ENCODE measurements at regions not wholly inside any gene's neighbourhood (a gene's known extent, or its start where the extent isn't known, plus 50 kb on each side); places are given as distances from the start of the nearest gene placed in this dataset.

DNA sequence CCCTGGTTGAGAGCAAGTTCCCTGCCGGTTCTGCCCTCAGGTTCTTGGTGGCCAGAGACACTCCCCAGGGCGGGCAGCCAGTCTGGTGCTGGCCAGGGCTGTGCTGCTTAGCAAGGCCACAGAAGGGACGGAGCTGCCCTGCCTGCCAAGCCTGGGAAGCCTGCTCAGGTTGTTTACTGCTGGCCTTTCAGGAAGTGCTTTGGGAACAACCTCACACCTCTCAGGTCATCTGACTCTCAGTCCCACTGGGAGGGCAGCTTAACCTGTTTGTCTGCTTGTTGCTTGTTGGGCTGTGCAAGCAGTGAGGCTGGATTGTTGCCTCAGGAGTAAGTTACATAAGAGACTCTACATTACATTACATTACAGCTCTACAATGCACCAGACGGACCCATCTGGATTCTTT lies 75.8 kb upstream of the AFDN start (continued):
- no peak for TF ChIP-seq CREB1 (IDR thresholded peaks at IDR 0.05)
- no peak for TF ChIP-seq CREB1 (CRISPR knock-in tag; IDR thresholded peaks at IDR 0.05)
- TF ChIP-seq ZNF253 (CRISPR knock-in tag; IDR thresholded peaks at IDR 0.05; ENCODE audit: borderline replicate concordance): no peak
- TF ChIP-seq FOXP1 (IDR thresholded peaks at IDR 0.05): no peak
- TF ChIP-seq FOXP1 (CRISPR knock-in tag; IDR thresholded peaks at IDR 0.05): peak; percentile 87
- 0 out of 2 replicates have a peak, but pooled peaks have one; percentile 33 for TF ChIP-seq ZNF432 (CRISPR knock-in tag; IDR thresholded peaks at IDR 0.05; ENCODE audit: borderline replicate concordance)
- no peak for TF ChIP-seq ZNF335 (CRISPR knock-in tag; IDR thresholded peaks at IDR 0.05)
- TF ChIP-seq SALL1 (CRISPR knock-in tag; IDR thresholded peaks at IDR 0.05): peak; percentile 74
- TF ChIP-seq MEF2D (CRISPR knock-in tag; IDR thresholded peaks at IDR 0.05): peak; percentile 58; the same call in 1 of the 2 replicates
- TF ChIP-seq, protein P1, sequence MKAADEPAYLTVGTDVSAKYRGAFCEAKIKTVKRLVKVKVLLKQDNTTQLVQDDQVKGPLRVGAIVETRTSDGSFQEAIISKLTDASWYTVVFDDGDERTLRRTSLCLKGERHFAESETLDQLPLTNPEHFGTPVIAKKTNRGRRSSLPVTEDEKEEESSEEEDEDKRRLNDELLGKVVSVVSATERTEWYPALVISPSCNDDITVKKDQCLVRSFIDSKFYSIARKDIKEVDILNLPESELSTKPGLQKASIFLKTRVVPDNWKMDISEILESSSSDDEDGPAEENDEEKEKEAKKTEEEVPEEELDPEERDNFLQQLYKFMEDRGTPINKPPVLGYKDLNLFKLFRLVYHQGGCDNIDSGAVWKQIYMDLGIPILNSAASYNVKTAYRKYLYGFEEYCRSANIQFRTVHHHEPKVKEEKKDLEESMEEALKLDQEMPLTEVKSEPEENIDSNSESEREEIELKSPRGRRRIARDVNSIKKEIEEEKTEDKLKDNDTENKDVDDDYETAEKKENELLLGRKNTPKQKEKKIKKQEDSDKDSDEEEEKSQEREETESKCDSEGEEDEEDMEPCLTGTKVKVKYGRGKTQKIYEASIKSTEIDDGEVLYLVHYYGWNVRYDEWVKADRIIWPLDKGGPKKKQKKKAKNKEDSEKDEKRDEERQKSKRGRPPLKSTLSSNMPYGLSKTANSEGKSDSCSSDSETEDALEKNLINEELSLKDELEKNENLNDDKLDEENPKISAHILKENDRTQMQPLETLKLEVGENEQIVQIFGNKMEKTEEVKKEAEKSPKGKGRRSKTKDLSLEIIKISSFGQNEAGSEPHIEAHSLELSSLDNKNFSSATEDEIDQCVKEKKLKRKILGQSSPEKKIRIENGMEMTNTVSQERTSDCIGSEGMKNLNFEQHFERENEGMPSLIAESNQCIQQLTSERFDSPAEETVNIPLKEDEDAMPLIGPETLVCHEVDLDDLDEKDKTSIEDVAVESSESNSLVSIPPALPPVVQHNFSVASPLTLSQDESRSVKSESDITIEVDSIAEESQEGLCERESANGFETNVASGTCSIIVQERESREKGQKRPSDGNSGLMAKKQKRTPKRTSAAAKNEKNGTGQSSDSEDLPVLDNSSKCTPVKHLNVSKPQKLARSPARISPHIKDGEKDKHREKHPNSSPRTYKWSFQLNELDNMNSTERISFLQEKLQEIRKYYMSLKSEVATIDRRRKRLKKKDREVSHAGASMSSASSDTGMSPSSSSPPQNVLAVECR (CRISPR knock-in tag; IDR thresholded peaks at IDR 0.05; ENCODE audit: borderline replicate concordance): no peak; the same call in 1 of the 2 replicates
- TF ChIP-seq ZFP82 (CRISPR knock-in tag; IDR thresholded peaks at IDR 0.05; ENCODE audit: borderline replicate concordance): no peak
- no peak for TF ChIP-seq PAX8 (CRISPR knock-in tag; IDR thresholded peaks at IDR 0.05; ENCODE audit: borderline replicate concordance)
- no peak for TF ChIP-seq ZNF20 (CRISPR knock-in tag; IDR thresholded peaks at IDR 0.05)
- TF ChIP-seq ZSCAN21 (CRISPR knock-in tag; IDR thresholded peaks at IDR 0.05; ENCODE audit: borderline replicate concordance): peak; percentile 75; the same call in 1 of the 2 replicates
- TF ChIP-seq FOXM1 (CRISPR knock-in tag; IDR thresholded peaks at IDR 0.05): no peak
- TF ChIP-seq ZNF547 (CRISPR knock-in tag; IDR thresholded peaks at IDR 0.05): no peak
- TF ChIP-seq HNF4A (CRISPR knock-in tag; IDR thresholded peaks at IDR 0.05): peak; percentile 35; the same call in 1 of the 2 replicates
- 0 out of 2 replicates have a peak, but pooled peaks have one; percentile 61 for TF ChIP-seq ZNF772 (CRISPR knock-in tag; IDR thresholded peaks at IDR 0.05)
- no peak for TF ChIP-seq NCOR1 (IDR thresholded peaks at IDR 0.05; ENCODE audit: borderline replicate concordance, low read length)
- TF ChIP-seq NFIB (CRISPR knock-in tag; IDR thresholded peaks at IDR 0.05; ENCODE audit: borderline replicate concordance): no peak
- TF ChIP-seq IRX3 (CRISPR knock-in tag; IDR thresholded peaks at IDR 0.05; ENCODE audit: borderline replicate concordance, low read depth): no peak
- no peak for TF ChIP-seq HIVEP1 (CRISPR knock-in tag; IDR thresholded peaks at IDR 0.05)
- no peak; the same call in 1 of the 2 replicates for TF ChIP-seq FOXK1 (CRISPR knock-in tag; IDR thresholded peaks at IDR 0.05; ENCODE audit: borderline replicate concordance, low read depth)
- 0 out of 4 replicates have a peak, but pooled peaks of 1 of the 2 experiments have one; percentile 1 for TF ChIP-seq MAFK (conservative IDR thresholded peaks at IDR 0.05 in 1 of 2, IDR thresholded peaks at IDR 0.05 in 1 of 2; ENCODE audit: low read length in 2 of 2)
- no peak for TF ChIP-seq MXD4 (CRISPR knock-in tag; IDR thresholded peaks at IDR 0.05)
- TF ChIP-seq MED1 (CRISPR knock-in tag; IDR thresholded peaks at IDR 0.05): peak; percentile 79
